AG04449 (cell line): ENCODE measurements at regions not wholly inside any gene's neighbourhood (a gene's known extent, or its start where the extent isn't known, plus 50 kb on each side); places are given as distances from the start of the nearest gene placed in this dataset.

Experiments
- CTCF ChIA-PET: fragments of 350-600 bp; formaldehyde crosslinking; extraction: SDS; loops from one replicate; lab custom pipeline; 2021; ENCODE audit warnings: antibody characterized with exemption; lab: Yijun Ruan, JAX
- POLR2A ChIA-PET: fragments of 400-600, 350-600 bp; formaldehyde crosslinking; extraction: SDS; loops from one replicate; lab custom pipeline; 2020; ENCODE audit warnings: antibody characterized with exemption, inconsistent platforms; lab: Yijun Ruan, JAX
- DNase-seq: peaks from one replicate; pipeline ENCODE4 v3.0.0-alpha.2; 2010; ENCODE audit warnings: low read depth, low spot score
- H3K4me3 ChIP-seq: 2 replicates; pipeline ENCODE4 v1.5.1; 2011; ENCODE audit warnings: low read depth, mild to moderate bottlenecking, control low read depth, low read length
- CTCF ChIP-seq: IDR thresholded peaks from one replicate; pipeline ENCODE4 v1.5.1; 2011; ENCODE audit warnings: mild to moderate bottlenecking, moderate library complexity, low read length, control low read depth, inconsistent platforms; ENCODE audit not compliant: insufficient read depth; ENCODE audit errors: missing control alignments

GRCh38 chr7:113825832-113826231, 93.0 kb downstream of the PPP1R3A start:
- ChIA-PET CTCF (no interaction called here), POLR2A (no interaction called here)
- no peak for DNase-seq
- no peak for TF ChIP-seq CTCF
- no peak overlapping the region for H3K4me3 ChIP-seq

- TF ChIP-seq CTCF, result no peak
- POLR2A ChIA-PET, result no interaction called here
- H3K4me3 ChIP-seq, result no peak overlapping the region
- no peak for DNase-seq
- CTCF ChIA-PET, result no interaction called here
Observed at GRCh38 chr7:113824117-113824823, 94.5 kb downstream of the PPP1R3A start.

- DNase-seq, result no peak
- TF ChIP-seq CTCF, result no peak
- CTCF ChIA-PET, result no interaction called here
- H3K4me3 ChIP-seq, result no peak overlapping the region
- POLR2A ChIA-PET, result no interaction called here
Observed at GRCh38 chr7:113819474-113819873, 99.3 kb downstream of the PPP1R3A start.

GRCh38 chr7:113816639-113817038, 102.2 kb downstream of the PPP1R3A start:
- H3K4me3 ChIP-seq, result no peak overlapping the region
- TF ChIP-seq CTCF, result no peak
- no peak for DNase-seq
- ChIA-PET CTCF (interaction anchor here (1.0 kb wide), 1 partner anchor 23 kb away, joined by 3 read pairs; no protein-coding TSS in a partner anchor), POLR2A (no interaction called here)

GRCh38 chr7:113813471-113813870, 105.3 kb downstream of the PPP1R3A start:
- H3K4me3 ChIP-seq, result no peak overlapping the region
- no peak for TF ChIP-seq CTCF
- no peak for DNase-seq
- CTCF ChIA-PET, result no interaction called here
- POLR2A ChIA-PET, result no interaction called here

- ChIA-PET POLR2A (no interaction called here), CTCF (no interaction called here)
- H3K4me3 ChIP-seq, result no peak overlapping the region
- TF ChIP-seq CTCF, result no peak
- DNase-seq, result no peak
Observed at GRCh38 chr7:113812591-113813255, 106.1 kb downstream of the PPP1R3A start.
